ENCODE measurements at regions not wholly inside any gene's neighbourhood (a gene's known extent, or its start where the extent isn't known, plus 50 kb on each side); places are given as distances from the start of the nearest gene placed in this dataset.

DNA sequence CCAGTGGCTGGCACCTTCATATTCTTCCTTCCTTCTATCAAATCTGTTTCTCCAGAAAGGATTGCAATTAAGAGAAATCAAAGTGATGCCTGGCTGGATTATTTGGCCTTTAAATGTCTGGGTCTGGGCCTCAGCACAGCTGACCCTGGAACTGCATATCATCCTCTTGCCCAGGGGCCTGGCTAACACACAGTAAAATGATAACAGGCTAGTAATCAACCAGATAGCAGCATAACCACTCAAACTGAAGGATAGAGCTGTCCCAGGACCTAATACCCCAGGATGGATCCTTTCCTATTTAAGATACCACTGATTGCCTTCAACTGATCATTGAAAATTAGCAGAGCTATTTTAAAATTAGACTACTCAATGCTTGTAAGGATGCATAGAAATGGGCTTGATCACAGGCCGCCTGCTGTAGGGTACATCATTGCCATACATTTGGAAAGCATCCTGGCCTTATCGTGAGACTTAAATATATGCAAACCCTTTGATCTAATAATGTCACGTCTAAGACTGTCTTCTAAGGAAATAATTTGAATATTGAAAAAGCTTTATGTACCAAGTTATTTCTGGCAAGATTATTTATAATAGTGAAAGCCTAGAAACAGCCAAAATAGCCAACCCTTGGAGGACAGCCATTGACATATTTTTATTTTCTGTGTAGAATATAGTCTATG lies 144.0 kb upstream of the CHST15 start:
- Histone ChIP-seq H3K27me3 (ENCODE audit: control insufficient read depth, insufficient read depth, low read length, poor library complexity, severe bottlenecking) (no peaks in the 10 kb centered on the region), H3K36me3 (ENCODE audit: control insufficient read depth, insufficient read depth, low read length) (no peaks in the 10 kb centered on the region), H3K9me3 (ENCODE audit: control insufficient read depth, low read length) (no peaks in the 10 kb centered on the region), H3K4me1 (ENCODE audit: control insufficient read depth, insufficient read depth, low read length) (no peaks in the 10 kb centered on the region), H3K9ac (ENCODE audit: extremely low read depth, low read length, poor library complexity, severe bottlenecking) (no peak overlapping the region), H3K4me3 (ENCODE audit: low read length) (no peak overlapping the region), H3K27ac (ENCODE audit: low read depth, low read length) (no peak overlapping the region)
- Mint-ChIP-seq H3K36me3 (ENCODE audit: low read depth) (no peaks in the 10 kb centered on the region), H3K27me3 (ENCODE audit: insufficient read depth) (no peaks in the 10 kb centered on the region), H3K9me3 (peaks cover 1% of the 10 kb centered on the region), H3K27ac (no peak overlapping the region), H3K4me1 (no peaks in the 10 kb centered on the region), H3K4me3 (no peak overlapping the region)
- TF ChIP-seq, protein P1, sequence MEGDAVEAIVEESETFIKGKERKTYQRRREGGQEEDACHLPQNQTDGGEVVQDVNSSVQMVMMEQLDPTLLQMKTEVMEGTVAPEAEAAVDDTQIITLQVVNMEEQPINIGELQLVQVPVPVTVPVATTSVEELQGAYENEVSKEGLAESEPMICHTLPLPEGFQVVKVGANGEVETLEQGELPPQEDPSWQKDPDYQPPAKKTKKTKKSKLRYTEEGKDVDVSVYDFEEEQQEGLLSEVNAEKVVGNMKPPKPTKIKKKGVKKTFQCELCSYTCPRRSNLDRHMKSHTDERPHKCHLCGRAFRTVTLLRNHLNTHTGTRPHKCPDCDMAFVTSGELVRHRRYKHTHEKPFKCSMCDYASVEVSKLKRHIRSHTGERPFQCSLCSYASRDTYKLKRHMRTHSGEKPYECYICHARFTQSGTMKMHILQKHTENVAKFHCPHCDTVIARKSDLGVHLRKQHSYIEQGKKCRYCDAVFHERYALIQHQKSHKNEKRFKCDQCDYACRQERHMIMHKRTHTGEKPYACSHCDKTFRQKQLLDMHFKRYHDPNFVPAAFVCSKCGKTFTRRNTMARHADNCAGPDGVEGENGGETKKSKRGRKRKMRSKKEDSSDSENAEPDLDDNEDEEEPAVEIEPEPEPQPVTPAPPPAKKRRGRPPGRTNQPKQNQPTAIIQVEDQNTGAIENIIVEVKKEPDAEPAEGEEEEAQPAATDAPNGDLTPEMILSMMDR (conservative IDR thresholded peaks at IDR 0.05): no peak
- DNase-seq: no peak
- WGBS, 2 experiments (ENCODE audit: insufficient coverage in 1 of 2, insufficient read length in 1 of 2): 75 to 83% methylated on average over 2 to 3 of the region's 3 CpGs

DNA sequence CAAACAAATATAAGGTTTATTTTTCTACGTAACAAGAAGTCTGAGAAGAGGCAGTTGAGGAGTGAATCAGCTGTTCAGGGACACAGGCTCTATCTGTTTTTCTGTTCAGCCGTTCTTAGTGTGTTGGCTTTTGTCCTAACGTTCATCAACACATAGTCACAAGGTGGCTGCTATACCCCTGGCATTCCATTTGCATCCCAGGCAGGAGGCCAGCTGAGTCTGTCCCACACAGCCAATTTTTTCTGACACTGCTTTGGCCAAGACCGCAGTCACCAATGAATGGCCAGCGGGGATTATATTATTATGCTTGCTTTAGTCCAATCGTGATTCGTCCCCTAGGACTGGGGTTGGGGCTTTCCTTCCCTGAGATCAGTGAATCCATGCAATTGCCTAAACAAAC lies 143.4 kb upstream of the CHST15 start:
- WGBS, 2 experiments (ENCODE audit: insufficient coverage in 1 of 2, insufficient read length in 1 of 2): 92 to 94% methylated on average over 5 to 7 of the region's 7 CpGs
- no peak overlapping the region for H3K4me3 Mint-ChIP-seq
- H3K27me3 ChIP-seq (ENCODE audit: control insufficient read depth, insufficient read depth, low read length, poor library complexity, severe bottlenecking): no peaks in the 10 kb centered on the region

DNA sequence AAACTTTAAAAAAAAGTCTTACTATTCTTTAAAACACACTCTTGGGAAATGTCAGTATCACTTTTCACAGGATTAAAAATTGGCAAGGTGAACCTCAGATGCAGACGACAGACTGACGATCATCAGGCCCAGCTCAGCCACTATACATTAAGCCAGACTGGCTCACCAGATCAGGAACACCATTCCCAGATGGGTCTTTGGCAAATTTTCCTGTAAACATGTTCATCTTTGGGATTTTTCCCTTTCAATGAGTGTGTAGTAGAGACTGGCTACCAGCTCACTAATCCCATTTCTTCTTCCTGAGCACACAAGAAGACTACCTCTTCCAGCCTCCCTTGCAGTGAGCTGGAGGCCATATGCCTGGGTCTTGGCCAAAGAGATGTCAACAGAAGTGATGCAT lies 142.7 kb upstream of the CHST15 start:
- H3K27me3 Mint-ChIP-seq (ENCODE audit: insufficient read depth): no peaks in the 10 kb centered on the region

More for the DNA sequence above, 143.4 kb upstream of the CHST15 start:
- TF ChIP-seq, protein P1 (conservative IDR thresholded peaks at IDR 0.05): no peak
- no peak for DNase-seq
- H3K36me3 ChIP-seq (ENCODE audit: control insufficient read depth, insufficient read depth, low read length): no peaks in the 10 kb centered on the region
- H3K4me3 ChIP-seq (ENCODE audit: low read length): no peak overlapping the region
- no peak overlapping the region for H3K9ac ChIP-seq (ENCODE audit: extremely low read depth, low read length, poor library complexity, severe bottlenecking)
- no peaks in the 10 kb centered on the region for H3K27me3 Mint-ChIP-seq (ENCODE audit: insufficient read depth)
- H3K36me3 Mint-ChIP-seq (ENCODE audit: low read depth): no peaks in the 10 kb centered on the region
- H3K9me3 Mint-ChIP-seq: peaks cover 1% of the 10 kb centered on the region
- no peaks in the 10 kb centered on the region for H3K4me1 ChIP-seq (ENCODE audit: control insufficient read depth, insufficient read depth, low read length)
- H3K9me3 ChIP-seq (ENCODE audit: control insufficient read depth, low read length): no peaks in the 10 kb centered on the region
- H3K4me1 Mint-ChIP-seq: no peaks in the 10 kb centered on the region
- H3K27ac ChIP-seq (ENCODE audit: low read depth, low read length): no peak overlapping the region
- no peak overlapping the region for H3K27ac Mint-ChIP-seq

More for the DNA sequence above, 142.7 kb upstream of the CHST15 start:
- TF ChIP-seq, protein P1 (conservative IDR thresholded peaks at IDR 0.05): no peak
- no peak overlapping the region for H3K27ac Mint-ChIP-seq
- Histone ChIP-seq H3K27me3 (ENCODE audit: control insufficient read depth, insufficient read depth, low read length, poor library complexity, severe bottlenecking) (no peaks in the 10 kb centered on the region), H3K9ac (ENCODE audit: extremely low read depth, low read length, poor library complexity, severe bottlenecking) (no peak overlapping the region), H3K4me3 (ENCODE audit: low read length) (no peak overlapping the region), H3K36me3 (ENCODE audit: control insufficient read depth, insufficient read depth, low read length) (no peaks in the 10 kb centered on the region), H3K4me1 (ENCODE audit: control insufficient read depth, insufficient read depth, low read length) (no peaks in the 10 kb centered on the region), H3K27ac (ENCODE audit: low read depth, low read length) (no peak overlapping the region), H3K9me3 (ENCODE audit: control insufficient read depth, low read length) (no peaks in the 10 kb centered on the region)
- H3K4me3 Mint-ChIP-seq: no peak overlapping the region
- 80 to 89% methylated on average over 1 to 2 of the region's 2 CpGs for WGBS, 2 experiments (ENCODE audit: insufficient coverage in 1 of 2, insufficient read length in 1 of 2)
- H3K36me3 Mint-ChIP-seq (ENCODE audit: low read depth): no peaks in the 10 kb centered on the region
- peaks cover under 1% of the 10 kb centered on the region for H3K9me3 Mint-ChIP-seq
- H3K4me1 Mint-ChIP-seq: no peaks in the 10 kb centered on the region
- DNase-seq: no peak
